ENCODE measurements at regions not wholly inside any gene's neighbourhood (a gene's known extent, or its start where the extent isn't known, plus 50 kb on each side); places are given as distances from the start of the nearest gene placed in this dataset.

DNA sequence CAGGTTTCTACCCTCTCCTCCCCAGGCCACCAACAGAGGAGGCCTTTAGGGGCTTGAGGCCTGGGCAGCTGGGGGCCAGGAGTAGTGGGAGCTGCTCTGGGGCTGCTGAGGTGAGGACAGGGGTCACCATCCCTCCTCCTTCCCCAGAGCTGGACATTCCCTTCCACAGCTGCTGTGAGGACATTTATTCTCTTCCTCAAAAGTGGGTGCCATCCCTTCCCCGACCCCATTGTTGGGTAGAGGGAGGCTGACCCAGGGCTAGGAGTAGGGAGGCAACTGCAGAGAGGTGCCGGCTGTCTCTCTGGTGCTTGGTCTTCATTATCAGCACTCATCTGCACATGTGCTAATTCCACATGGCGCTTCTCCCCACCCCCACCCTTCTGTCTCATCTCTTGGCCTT lies 113.9 kb upstream of the FBXL7 start (continued):
- TF ChIP-seq, protein P1, sequence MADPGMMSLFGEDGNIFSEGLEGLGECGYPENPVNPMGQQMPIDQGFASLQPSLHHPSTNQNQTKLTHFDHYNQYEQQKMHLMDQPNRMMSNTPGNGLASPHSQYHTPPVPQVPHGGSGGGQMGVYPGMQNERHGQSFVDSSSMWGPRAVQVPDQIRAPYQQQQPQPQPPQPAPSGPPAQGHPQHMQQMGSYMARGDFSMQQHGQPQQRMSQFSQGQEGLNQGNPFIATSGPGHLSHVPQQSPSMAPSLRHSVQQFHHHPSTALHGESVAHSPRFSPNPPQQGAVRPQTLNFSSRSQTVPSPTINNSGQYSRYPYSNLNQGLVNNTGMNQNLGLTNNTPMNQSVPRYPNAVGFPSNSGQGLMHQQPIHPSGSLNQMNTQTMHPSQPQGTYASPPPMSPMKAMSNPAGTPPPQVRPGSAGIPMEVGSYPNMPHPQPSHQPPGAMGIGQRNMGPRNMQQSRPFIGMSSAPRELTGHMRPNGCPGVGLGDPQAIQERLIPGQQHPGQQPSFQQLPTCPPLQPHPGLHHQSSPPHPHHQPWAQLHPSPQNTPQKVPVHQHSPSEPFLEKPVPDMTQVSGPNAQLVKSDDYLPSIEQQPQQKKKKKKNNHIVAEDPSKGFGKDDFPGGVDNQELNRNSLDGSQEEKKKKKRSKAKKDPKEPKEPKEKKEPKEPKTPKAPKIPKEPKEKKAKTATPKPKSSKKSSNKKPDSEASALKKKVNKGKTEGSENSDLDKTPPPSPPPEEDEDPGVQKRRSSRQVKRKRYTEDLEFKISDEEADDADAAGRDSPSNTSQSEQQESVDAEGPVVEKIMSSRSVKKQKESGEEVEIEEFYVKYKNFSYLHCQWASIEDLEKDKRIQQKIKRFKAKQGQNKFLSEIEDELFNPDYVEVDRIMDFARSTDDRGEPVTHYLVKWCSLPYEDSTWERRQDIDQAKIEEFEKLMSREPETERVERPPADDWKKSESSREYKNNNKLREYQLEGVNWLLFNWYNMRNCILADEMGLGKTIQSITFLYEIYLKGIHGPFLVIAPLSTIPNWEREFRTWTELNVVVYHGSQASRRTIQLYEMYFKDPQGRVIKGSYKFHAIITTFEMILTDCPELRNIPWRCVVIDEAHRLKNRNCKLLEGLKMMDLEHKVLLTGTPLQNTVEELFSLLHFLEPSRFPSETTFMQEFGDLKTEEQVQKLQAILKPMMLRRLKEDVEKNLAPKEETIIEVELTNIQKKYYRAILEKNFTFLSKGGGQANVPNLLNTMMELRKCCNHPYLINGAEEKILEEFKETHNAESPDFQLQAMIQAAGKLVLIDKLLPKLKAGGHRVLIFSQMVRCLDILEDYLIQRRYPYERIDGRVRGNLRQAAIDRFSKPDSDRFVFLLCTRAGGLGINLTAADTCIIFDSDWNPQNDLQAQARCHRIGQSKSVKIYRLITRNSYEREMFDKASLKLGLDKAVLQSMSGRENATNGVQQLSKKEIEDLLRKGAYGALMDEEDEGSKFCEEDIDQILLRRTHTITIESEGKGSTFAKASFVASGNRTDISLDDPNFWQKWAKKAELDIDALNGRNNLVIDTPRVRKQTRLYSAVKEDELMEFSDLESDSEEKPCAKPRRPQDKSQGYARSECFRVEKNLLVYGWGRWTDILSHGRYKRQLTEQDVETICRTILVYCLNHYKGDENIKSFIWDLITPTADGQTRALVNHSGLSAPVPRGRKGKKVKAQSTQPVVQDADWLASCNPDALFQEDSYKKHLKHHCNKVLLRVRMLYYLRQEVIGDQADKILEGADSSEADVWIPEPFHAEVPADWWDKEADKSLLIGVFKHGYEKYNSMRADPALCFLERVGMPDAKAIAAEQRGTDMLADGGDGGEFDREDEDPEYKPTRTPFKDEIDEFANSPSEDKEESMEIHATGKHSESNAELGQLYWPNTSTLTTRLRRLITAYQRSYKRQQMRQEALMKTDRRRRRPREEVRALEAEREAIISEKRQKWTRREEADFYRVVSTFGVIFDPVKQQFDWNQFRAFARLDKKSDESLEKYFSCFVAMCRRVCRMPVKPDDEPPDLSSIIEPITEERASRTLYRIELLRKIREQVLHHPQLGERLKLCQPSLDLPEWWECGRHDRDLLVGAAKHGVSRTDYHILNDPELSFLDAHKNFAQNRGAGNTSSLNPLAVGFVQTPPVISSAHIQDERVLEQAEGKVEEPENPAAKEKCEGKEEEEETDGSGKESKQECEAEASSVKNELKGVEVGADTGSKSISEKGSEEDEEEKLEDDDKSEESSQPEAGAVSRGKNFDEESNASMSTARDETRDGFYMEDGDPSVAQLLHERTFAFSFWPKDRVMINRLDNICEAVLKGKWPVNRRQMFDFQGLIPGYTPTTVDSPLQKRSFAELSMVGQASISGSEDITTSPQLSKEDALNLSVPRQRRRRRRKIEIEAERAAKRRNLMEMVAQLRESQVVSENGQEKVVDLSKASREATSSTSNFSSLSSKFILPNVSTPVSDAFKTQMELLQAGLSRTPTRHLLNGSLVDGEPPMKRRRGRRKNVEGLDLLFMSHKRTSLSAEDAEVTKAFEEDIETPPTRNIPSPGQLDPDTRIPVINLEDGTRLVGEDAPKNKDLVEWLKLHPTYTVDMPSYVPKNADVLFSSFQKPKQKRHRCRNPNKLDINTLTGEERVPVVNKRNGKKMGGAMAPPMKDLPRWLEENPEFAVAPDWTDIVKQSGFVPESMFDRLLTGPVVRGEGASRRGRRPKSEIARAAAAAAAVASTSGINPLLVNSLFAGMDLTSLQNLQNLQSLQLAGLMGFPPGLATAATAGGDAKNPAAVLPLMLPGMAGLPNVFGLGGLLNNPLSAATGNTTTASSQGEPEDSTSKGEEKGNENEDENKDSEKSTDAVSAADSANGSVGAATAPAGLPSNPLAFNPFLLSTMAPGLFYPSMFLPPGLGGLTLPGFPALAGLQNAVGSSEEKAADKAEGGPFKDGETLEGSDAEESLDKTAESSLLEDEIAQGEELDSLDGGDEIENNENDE (IDR thresholded peaks at IDR 0.05; ENCODE audit: insufficient replicate concordance, low read length), result no peak
- no peak for TF ChIP-seq CHD1 (IDR thresholded peaks at IDR 0.05; ENCODE audit: low read depth, low read length)
- TF ChIP-seq TAF7 (optimal IDR thresholded peaks at IDR 0.05; ENCODE audit: borderline replicate concordance, low read depth, low read length), result no peak
- TF ChIP-seq GABPA (IDR thresholded peaks at IDR 0.05; ENCODE audit: borderline replicate concordance, insufficient read depth, low read length), result no peak
- no peak for TF ChIP-seq SUZ12 (IDR thresholded peaks at IDR 0.05; ENCODE audit: low read length)
- no peak for TF ChIP-seq SIX5 (IDR thresholded peaks at IDR 0.05; ENCODE audit: low read depth, low read length)
- TF ChIP-seq CHD2 (IDR thresholded peaks at IDR 0.05; ENCODE audit: low read length), result no peak
- TF ChIP-seq BRCA1 (IDR thresholded peaks at IDR 0.05; ENCODE audit: low read depth, low read length), result no peak
- TF ChIP-seq SAP30 (IDR thresholded peaks at IDR 0.05; ENCODE audit: insufficient read depth, insufficient replicate concordance, low read length), result no peak
- no peak for TF ChIP-seq POLR2A (IDR thresholded peaks at IDR 0.05; ENCODE audit: control extremely low read depth in 1 of 2, low read depth in 2 of 2, low read length in 2 of 2)

Measured in H1 (cell line).